GM18520 (cell line): ENCODE measurements at regions not wholly inside any gene's neighbourhood (a gene's known extent, or its start where the extent isn't known, plus 50 kb on each side); places are given as distances from the start of the nearest gene placed in this dataset.

Experiments used
- ATAC-seq: cut with Tn5 transposase; IDR thresholded peaks from one replicate; pipeline ENCODE4 v1.9.1; 2021; ENCODE audit not compliant: unreplicated experiment

GRCh38 chr4:181308476-181309312, 934.5 kb upstream of the TENM3 start:
- ATAC-seq = no peak

GRCh38 chr4:181312066-181312465, 931.1 kb upstream of the TENM3 start:
- ATAC-seq = no peak

GRCh38 chr4:181319629-181320028, 923.6 kb upstream of the TENM3 start:
- ATAC-seq = no peak

DNA sequence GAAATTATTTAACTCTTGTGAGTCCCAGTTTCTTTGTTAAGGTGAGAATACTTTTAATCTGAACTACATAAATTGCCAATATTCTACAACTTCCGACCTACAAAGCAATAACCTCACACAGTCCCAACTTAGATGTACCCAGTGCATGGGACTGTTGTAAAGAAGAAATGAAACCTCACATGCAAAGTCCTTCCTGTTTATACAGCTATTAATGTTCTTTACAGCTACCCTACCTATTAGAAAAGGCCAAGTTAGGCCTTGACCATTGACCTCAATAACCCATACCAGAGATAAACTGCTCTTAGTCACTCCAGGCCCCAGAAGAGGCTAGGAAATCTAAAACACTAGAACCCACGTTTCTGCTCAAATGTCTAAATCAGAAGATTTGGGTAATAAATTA, 920.1 kb upstream of the TENM3 start:
- ATAC-seq = peak; percentile 93

DNA sequence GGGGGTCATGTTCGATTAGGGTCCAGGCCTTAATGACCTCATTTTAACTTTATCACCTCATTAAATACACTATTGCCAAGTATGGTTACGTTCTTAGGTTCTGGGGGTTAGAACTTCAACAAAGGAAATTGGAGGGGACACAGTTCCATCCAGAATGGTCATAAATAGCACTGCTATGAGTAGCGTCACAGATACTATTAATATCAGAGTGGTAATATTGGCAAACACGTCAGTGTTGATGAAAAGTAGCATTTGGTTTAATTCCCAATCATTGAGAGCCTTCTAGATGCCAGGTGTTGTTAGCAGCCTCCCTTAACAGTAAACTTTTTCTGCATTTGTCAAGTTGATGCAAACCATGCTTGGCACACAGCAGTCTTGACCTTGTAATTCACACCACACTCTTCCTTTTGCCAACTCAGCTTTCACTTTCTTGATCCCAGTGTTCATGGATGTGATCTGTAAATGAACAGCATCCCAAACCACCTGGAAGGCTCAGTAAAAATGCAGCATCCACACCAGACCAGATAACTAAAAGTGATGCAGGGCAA, 912.5 kb upstream of the TENM3 start:
- ATAC-seq = no peak

DNA sequence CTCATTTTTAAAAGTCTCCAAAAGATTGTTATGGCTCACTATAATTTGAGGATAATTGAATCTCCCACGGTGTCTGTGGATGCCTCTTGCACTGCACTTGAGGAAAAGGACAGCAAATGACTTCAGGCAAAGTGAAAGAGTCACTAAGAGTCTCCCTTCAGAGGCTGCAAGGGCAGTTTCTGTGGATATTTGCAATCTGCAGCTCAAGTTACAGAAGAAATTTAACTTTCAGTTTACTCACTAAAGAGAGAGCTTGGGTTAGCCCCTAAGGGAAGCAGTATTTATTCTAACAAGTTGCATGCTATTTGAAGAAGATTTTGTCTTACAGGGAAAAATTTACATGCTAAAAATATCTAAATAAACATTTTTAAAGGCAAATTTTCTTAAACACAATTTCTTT, 912.0 kb upstream of the TENM3 start:
- no peak for ATAC-seq

DNA sequence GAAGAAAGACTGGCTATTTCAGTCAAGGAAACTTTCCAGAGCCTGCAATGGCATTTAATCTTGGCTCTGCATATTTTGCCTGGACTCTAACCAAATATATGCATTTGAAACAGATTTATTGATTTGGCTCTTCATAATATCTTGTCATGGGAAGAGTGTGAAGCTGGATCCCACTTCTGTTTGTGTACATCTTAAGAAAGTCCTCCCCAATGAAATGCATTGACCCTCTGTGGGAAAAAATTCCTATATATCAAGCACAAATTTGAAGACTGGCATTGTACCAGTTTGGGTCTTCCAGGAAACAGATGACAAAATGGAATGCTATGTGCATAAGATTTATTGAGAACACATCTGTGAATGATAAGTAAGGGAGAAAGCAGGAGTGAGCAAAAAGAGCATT, 897.3 kb upstream of the TENM3 start:
- no peak for ATAC-seq

DNA sequence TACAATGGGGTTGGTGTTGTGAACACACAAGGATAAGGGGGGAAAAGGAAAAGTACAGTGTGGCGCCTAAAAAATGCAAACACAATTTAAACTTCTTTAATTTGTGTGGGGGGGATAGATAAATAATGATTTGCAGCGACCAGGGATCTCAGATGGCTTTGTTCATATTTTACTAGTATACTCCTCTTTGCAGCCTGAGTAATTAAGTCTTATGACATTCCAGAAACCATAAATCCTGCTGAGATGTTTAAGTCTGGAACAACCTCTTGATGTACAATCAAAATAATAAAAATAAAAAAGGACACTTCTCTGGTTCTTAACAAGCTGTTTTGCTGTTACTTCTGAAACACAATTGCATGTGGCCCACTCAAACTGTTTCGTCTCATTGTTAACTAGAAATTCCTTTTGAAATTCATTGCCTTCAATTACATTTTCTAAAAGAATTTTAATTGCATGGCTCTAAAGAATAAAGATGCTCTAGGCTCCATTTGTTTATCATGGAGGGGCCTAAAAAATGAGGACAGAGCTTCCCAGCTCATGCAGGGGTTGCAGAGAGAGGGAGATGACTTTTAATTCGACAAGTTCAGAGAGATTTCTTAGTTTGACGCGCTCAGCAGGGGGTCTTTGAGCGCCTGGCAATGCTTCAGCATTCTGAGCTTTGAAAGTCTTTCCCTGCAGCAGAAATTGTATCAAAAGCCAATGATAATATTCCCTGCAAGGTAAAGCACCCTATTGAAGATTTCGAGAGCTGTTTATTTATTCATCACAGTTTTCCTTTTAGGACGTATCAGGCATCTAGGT, 892.4 kb upstream of the TENM3 start:
- ATAC-seq = no peak

- no peak for ATAC-seq
Measured at GRCh38 chr4:181364504-181364903, 878.7 kb upstream of the TENM3 start.

- ATAC-seq = no peak
Measured at GRCh38 chr4:181365671-181366070, 877.5 kb upstream of the TENM3 start.

- no peak for ATAC-seq
Measured at GRCh38 chr4:181372014-181372413, 871.2 kb upstream of the TENM3 start.

DNA sequence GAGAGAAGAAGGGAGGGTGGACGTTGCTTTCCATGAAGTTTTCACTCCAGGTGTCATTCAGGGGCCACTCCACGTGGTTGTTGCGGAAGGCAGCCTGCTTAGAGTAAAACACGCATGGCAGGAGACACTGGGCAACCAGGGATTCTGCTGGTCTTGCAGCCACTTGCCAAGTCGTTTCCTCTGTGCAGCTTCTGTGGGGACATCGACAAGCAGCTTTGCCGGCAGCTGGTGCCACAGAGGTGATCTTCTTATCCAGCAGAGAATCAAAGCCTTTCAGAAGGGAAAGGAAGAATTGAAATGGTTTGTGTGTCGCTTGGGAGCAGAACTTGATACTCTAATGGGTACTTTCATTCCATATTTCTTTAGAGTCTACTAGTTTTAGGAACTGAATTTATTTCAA, 867.1 kb upstream of the TENM3 start:
- no peak for ATAC-seq

- ATAC-seq = no peak
Measured at GRCh38 chr4:181388061-181388460, 855.1 kb upstream of the TENM3 start.

DNA sequence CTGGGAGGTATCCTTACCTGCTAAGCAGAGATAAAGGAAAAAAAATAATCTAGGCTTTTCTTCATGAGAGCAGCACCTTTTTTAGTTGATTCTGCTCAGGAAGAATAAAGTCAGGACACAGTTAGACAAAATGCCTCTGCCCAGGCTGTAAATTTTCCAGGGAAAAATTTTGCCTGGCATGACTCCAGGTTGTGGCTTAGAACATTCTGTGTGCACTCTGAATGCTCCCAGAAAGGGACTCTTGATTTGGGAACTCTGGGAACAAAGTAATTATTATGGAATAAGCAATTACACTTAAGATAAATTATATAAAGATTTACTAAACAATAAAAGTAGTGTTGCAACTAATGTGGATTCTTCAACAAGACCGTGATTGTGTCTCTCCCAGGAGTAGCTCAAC, 826.2 kb upstream of the TENM3 start:
- ATAC-seq = no peak

DNA sequence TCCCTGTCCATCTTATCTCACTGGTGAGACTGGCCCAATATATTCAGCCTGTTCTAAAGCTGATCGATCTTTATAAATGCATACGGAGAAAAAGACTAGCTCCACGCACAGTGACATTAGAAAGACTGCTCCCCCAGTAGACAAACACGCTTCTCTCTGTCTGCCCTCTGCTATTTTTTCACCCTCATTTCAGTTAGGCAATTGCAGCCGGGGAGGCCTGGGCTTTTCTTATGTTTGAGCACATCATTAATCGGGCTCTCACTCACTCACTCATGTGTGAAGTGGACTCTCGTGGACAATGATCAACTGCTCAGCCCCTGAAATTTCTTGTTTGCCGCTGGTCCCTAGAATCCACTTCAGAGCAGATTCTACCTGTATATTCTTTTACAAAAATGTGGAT, 824.7 kb upstream of the TENM3 start:
- ATAC-seq = no peak

DNA sequence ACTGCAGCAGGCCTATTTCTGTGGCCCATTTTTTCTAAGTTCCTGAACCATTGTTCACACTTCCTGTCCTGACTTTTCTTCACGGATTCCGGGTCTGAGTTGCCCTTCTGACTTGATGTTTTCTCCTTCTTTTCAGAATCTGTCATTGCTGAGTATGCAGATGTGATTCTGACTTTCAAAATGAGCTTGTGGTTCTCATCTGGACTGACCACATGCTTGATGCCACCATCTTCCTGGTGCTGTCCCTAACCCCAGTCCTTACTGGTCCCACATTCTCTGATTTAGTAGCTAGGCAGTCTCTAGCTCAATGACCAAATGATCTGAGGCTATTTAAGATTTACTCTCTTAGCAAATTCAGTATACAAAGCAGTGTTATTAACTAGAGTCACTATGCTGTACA, 822.3 kb upstream of the TENM3 start:
- ATAC-seq = no peak

DNA sequence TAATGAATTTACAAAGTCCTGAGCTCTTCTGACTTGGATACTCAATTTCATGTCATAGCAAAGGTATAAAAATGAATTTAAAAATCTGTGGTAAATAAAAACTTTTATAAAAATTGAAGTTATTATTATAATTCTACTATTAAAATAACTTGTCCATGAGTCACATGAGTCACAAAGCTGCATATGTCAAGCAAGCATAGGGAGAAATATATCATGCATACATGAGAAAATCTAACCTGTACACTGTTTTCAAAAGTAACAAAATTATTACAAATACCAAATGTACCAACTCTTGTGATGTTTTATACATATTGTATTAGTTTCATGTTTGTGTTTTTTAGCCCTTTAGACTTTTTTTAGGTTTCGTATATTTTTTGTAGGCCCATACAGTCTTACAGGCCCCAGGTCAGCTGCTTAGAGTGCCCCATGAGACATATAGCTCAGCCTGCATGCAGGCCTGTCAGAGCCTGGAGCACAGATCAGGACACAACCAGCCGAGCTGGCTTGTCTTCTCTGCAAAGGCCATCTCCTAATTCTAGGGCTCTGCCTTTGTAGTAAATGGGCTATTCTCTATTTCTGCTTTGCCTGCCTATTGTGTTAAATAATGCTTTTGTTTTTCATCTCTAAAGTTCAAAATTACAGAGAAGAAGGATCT, 818.7 kb upstream of the TENM3 start:
- ATAC-seq = no peak

- ATAC-seq = no peak
Measured at GRCh38 chr4:181427076-181427475, 816.1 kb upstream of the TENM3 start.

GRCh38 chr4:181431006-181431405, 812.2 kb upstream of the TENM3 start:
- ATAC-seq = no peak

GRCh38 chr4:181431661-181432060, 811.5 kb upstream of the TENM3 start:
- ATAC-seq = no peak

GRCh38 chr4:181432335-181432734, 810.9 kb upstream of the TENM3 start:
- no peak for ATAC-seq

DNA sequence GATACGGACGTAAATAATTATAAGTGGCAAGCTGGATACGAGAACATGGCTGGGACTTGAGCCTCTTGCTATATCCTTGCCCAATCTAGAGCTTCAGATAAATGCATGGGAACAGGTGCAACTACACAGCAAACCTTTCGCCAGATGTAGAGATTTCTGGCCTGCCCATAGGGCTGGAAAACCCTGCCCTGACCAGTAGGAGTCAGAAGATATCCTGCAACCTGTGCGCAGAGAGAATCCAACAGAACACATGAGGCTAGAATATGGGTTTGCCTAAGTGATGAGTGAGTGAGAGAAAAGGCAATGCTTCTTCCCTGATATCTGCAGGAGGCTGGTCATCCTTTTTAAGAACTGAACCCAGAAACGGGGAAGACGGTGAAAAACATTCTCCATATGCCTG, 805.3 kb upstream of the TENM3 start:
- no peak for ATAC-seq
